SK-N-SH (cell line): ENCODE measurements at regions not wholly inside any gene's neighbourhood (a gene's known extent, or its start where the extent isn't known, plus 50 kb on each side); places are given as distances from the start of the nearest gene placed in this dataset.

Source experiments
- CTCF ChIA-PET: fragments of 300-600, 350-600 bp; formaldehyde crosslinking; extraction: SDS; loops from one replicate; lab custom pipeline; 2021; lab: Yijun Ruan, JAX
- POLR2A ChIA-PET: fragments of 350-600 bp; sonication (Branson Sonifier 250); formaldehyde crosslinking; extraction: SDS; loops from one replicate; lab custom pipeline; 2020; ENCODE audit warnings: antibody characterized with exemption, inconsistent platforms; lab: Yijun Ruan, JAX
- DNase-seq: peaks from one replicate; pipeline ENCODE4 v3.0.0; 2012
- H2AFZ ChIP-seq: fragments of 200-600 bp; sonication (generic); 2 replicates; pipeline ENCODE4 v1.8.1; 2016; ENCODE audit warnings: antibody characterized with exemption, mild to moderate bottlenecking, low read depth
- H3F3A ChIP-seq: fragments of 200-600 bp; sonication (generic); replicated peaks from 2 replicates; pipeline ENCODE3; 2016; ENCODE audit warnings: antibody characterized with exemption, mild to moderate bottlenecking; ENCODE audit not compliant: insufficient read depth
- H3K27ac ChIP-seq, 2 experiments: fragments of 200-500 bp in 1 of 2; fragments of 200-600 bp in 1 of 2; sonication (Bioruptor generic) in 1 of 2; sonication (generic), shearing (Covaris generic) in 1 of 2; 2 replicates each; pipeline versions ENCODE4 v1.5.1 to v1.6.1; 2014 to 2016; ENCODE audit warnings: low read depth in 2 of 2, inconsistent platforms in 1 of 2, low read length in 1 of 2, mild to moderate bottlenecking in 1 of 2, mixed read lengths in 1 of 2
- H3K27me3 ChIP-seq: fragments of 200-600 bp; sonication (generic), shearing (Covaris generic); 2 replicates; pipeline ENCODE4 v1.6.1; 2016; ENCODE audit warnings: mixed run types; ENCODE audit not compliant: insufficient read depth
- H3K36me3 ChIP-seq, 2 experiments: fragments of 200-500 bp in 1 of 2; fragments of 200-600 bp in 1 of 2; sonication (Bioruptor generic) in 1 of 2; sonication (generic) in 1 of 2; replicated peaks in 1 of 2; 2 replicates each; pipeline versions ENCODE3 to v1.5.1; 2014 to 2016; ENCODE audit warnings: low read length in 1 of 2, mild to moderate bottlenecking in 1 of 2; ENCODE audit not compliant: insufficient read depth in 2 of 2, control insufficient read depth in 1 of 2
- H3K4me1 ChIP-seq, 2 experiments: fragments of 200-500 bp in 1 of 2; fragments of 200-600 bp in 1 of 2; sonication (Bioruptor generic) in 1 of 2; sonication (generic), shearing (Covaris generic) in 1 of 2; 2 replicates each; pipeline versions ENCODE4 v1.5.1 to v1.6.1; 2014 to 2016; ENCODE audit warnings: low read depth in 1 of 2, low read length in 1 of 2, mixed run types in 1 of 2; ENCODE audit not compliant: insufficient read depth in 2 of 2, control insufficient read depth in 1 of 2
- H3K4me2 ChIP-seq: fragments of 200-600 bp; sonication (generic), shearing (Covaris generic); 2 replicates; pipeline ENCODE4 v1.6.1; 2017; ENCODE audit warnings: mixed run types
- H3K4me3 ChIP-seq, 2 experiments: fragments of 200-500 bp in 1 of 2; fragments of 200-600 bp in 1 of 2; sonication (Bioruptor generic) in 1 of 2; sonication (generic), shearing (Covaris generic) in 1 of 2; 2 replicates each; pipeline versions ENCODE4 v1.5.1 to v1.8.1; 2014 to 2016; ENCODE audit warnings: low read depth in 2 of 2, inconsistent platforms in 1 of 2, low read length in 1 of 2, mild to moderate bottlenecking in 1 of 2, mixed read lengths in 1 of 2, moderate library complexity in 1 of 2
- H3K79me2 ChIP-seq: fragments of 200-600 bp; sonication (generic); 2 replicates; pipeline ENCODE4 v1.8.1; 2017; ENCODE audit warnings: mild to moderate bottlenecking; ENCODE audit not compliant: insufficient read depth
- H3K9ac ChIP-seq: fragments of 200-600 bp; sonication (generic); 2 replicates; pipeline ENCODE4 v1.6.1; 2017; ENCODE audit warnings: mixed run types
- H3K9me2 ChIP-seq: fragments of 200-600 bp; sonication (generic); 2 replicates; pipeline ENCODE4 v1.6.1; 2017; ENCODE audit warnings: mixed run types
- H3K9me3 ChIP-seq: fragments of 200-600 bp; sonication (generic); 2 replicates; pipeline ENCODE4 v1.6.1; 2017; ENCODE audit warnings: mixed run types, mild to moderate bottlenecking, moderate library complexity
- H4K20me1 ChIP-seq: fragments of 200-600 bp; sonication (generic); 2 replicates; pipeline ENCODE4 v1.6.1; 2017; ENCODE audit warnings: mild to moderate bottlenecking, mixed run types; ENCODE audit not compliant: insufficient read depth
- CHD2 ChIP-seq: fragments of 150-350 bp; IDR thresholded peaks from 2 replicates; pipeline ENCODE4 v1.6.1; 2018; ENCODE audit warnings: low read length; ENCODE audit not compliant: partially characterized antibody
- FOSL2 ChIP-seq: IDR thresholded peaks from 2 replicates; pipeline ENCODE4 v1.4.0; 2012; ENCODE audit warnings: low read depth, mild to moderate bottlenecking, moderate library complexity, borderline replicate concordance
- FOXJ3 ChIP-seq: sonication (generic); formaldehyde crosslinking; IDR thresholded peaks from 2 replicates; pipeline ENCODE4 v1.5.1; 2020; ENCODE audit warnings: mild to moderate bottlenecking, missing genetic modification reagents
- FOXM1 ChIP-seq: IDR thresholded peaks from 2 replicates; pipeline ENCODE4 v1.4.0; 2012; ENCODE audit warnings: low read depth, mild to moderate bottlenecking
- GABPA ChIP-seq: IDR thresholded peaks from 2 replicates; pipeline ENCODE4 v1.4.0; 2012; ENCODE audit warnings: low read depth, mild to moderate bottlenecking
- GATA2 ChIP-seq: sonication (generic); formaldehyde crosslinking; IDR thresholded peaks from 2 replicates; pipeline ENCODE4 v1.5.0; 2020; ENCODE audit warnings: mild to moderate bottlenecking, missing genetic modification reagents
- IRF3 ChIP-seq: fragments of 150-350 bp; IDR thresholded peaks from 2 replicates; pipeline ENCODE4 v1.6.1; 2016; ENCODE audit warnings: mild to moderate bottlenecking, low read depth, low read length
- JUND ChIP-seq: IDR thresholded peaks from 2 replicates; pipeline ENCODE4 v1.4.0; 2012
- MAX ChIP-seq: IDR thresholded peaks from 2 replicates; pipeline ENCODE4 v1.4.0; 2012; ENCODE audit warnings: low read depth
- MEF2A ChIP-seq: IDR thresholded peaks from 2 replicates; pipeline ENCODE4 v1.4.0; 2012; ENCODE audit warnings: low read depth, borderline replicate concordance
- NFIC ChIP-seq: IDR thresholded peaks from 2 replicates; pipeline ENCODE4 v1.4.0; 2012; ENCODE audit warnings: borderline replicate concordance
- RAD21 ChIP-seq: IDR thresholded peaks from 2 replicates; pipeline ENCODE4 v1.6.1; 2012; ENCODE audit warnings: mild to moderate bottlenecking, low read length
- REST ChIP-seq: IDR thresholded peaks from 2 replicates; pipeline ENCODE4 v1.6.1; 2012; ENCODE audit warnings: mild to moderate bottlenecking, low read depth, low read length, moderate library complexity
- RXRA ChIP-seq: IDR thresholded peaks from 2 replicates; pipeline ENCODE4 v1.4.0; 2012; ENCODE audit warnings: low read depth, mild to moderate bottlenecking, borderline replicate concordance
- SIN3A ChIP-seq: IDR thresholded peaks from 2 replicates; pipeline ENCODE4 v1.6.1; 2012; ENCODE audit warnings: low read depth, mild to moderate bottlenecking, low read length, moderate library complexity, borderline replicate concordance
- SMC3 ChIP-seq: IDR thresholded peaks from 2 replicates; pipeline ENCODE4 v1.6.1; 2012; ENCODE audit warnings: low read depth, low read length, improper control_type of control experiment
- TAF1 ChIP-seq: IDR thresholded peaks from 2 replicates; pipeline ENCODE4 v1.6.1; 2012; ENCODE audit warnings: low read depth, mild to moderate bottlenecking, low read length, moderate library complexity, borderline replicate concordance
- TEAD4 ChIP-seq: IDR thresholded peaks from 2 replicates; pipeline ENCODE4 v1.4.0; 2012; ENCODE audit warnings: mild to moderate bottlenecking, borderline replicate concordance; ENCODE audit not compliant: insufficient read depth
- ZBTB33 ChIP-seq: IDR thresholded peaks from 2 replicates; pipeline ENCODE4 v1.4.0; 2012; ENCODE audit warnings: low read depth, borderline replicate concordance
- WGBS: methylation state at CpG from one replicate; pipeline ENCODE4 v1.1.6; 2017; ENCODE audit warnings: low lambda C conversion rate; 5-methylcytosine and 5-hydroxymethylcytosine counted together

GRCh38 chr10:131442271-131442670 is 130.8 kb upstream of the TCERG1L start:
- Histone ChIP-seq H3K27me3 (no peaks in the 10 kb centered on the region), H3K27ac (no peak overlapping the region), H3K36me3 (no peaks in the 10 kb centered on the region), H3K9me3 (no peaks in the 10 kb centered on the region), H3K9me2 (no peaks in the 10 kb centered on the region), H3F3A (no peaks in the 10 kb centered on the region), H3K4me3 (no peak overlapping the region), H3K4me1 (peaks cover 0 to 4% of the 10 kb centered on the region in 2 experiments; a peak in 1 of 4 replicates), H3K4me2 (no peak overlapping the region), H4K20me1 (no peaks in the 10 kb centered on the region), H3K9ac (no peak overlapping the region), H2AFZ (no peak overlapping the region), H3K79me2 (no peaks in the 10 kb centered on the region)
- 49% methylated on average over 8 of the region's 8 CpGs for WGBS
- ChIA-PET CTCF (interaction anchor here (1.4 to 5.5 kb wide), 2 partner anchors 12 to 16 kb away, joined by 3 to 41 read pairs; no protein-coding TSS in a partner anchor), POLR2A (no interaction called here)
- no peak for DNase-seq
- no peak for TF ChIP-seq RAD21

- Histone ChIP-seq H4K20me1 (no peaks in the 10 kb centered on the region), H3K4me3 (no peak overlapping the region), H3K4me1 (no peaks in the 10 kb centered on the region), H3K79me2 (no peaks in the 10 kb centered on the region), H3K4me2 (no peak overlapping the region), H3F3A (no peaks in the 10 kb centered on the region), H3K9me3 (no peaks in the 10 kb centered on the region), H3K9ac (no peak overlapping the region), H3K27ac (no peak overlapping the region), H3K27me3 (no peaks in the 10 kb centered on the region), H3K36me3 (no peaks in the 10 kb centered on the region), H2AFZ (no peak overlapping the region), H3K9me2 (no peaks in the 10 kb centered on the region)
- no peak for TF ChIP-seq REST
- TF ChIP-seq FOSL2 = no peak
- no peak for TF ChIP-seq SIN3A
- no peak for TF ChIP-seq JUND
- TF ChIP-seq ZBTB33 = no peak
- TF ChIP-seq MEF2A = no peak
- no peak for TF ChIP-seq TEAD4
- TF ChIP-seq FOXJ3 (CRISPR knock-in tag) = no peak
- TF ChIP-seq GABPA = no peak
- TF ChIP-seq NFIC = no peak
- TF ChIP-seq MAX = no peak
- no peak for TF ChIP-seq SMC3
- no peak for TF ChIP-seq RXRA
- TF ChIP-seq GATA2 (CRISPR knock-in tag) = no peak
- TF ChIP-seq TAF1 = no peak
- TF ChIP-seq CHD2 = no peak
- no peak for TF ChIP-seq FOXM1
- TF ChIP-seq IRF3 = no peak
- CTCF ChIA-PET = interaction anchor here (1.8 kb wide), 1 partner anchor 10 kb away, joined by 11 read pairs; no protein-coding TSS in a partner anchor
- DNase-seq = no peak
- POLR2A ChIA-PET = no interaction called here
Observed at GRCh38 chr10:131444286-131444685, 132.8 kb upstream of the TCERG1L start.
